H1 (cell line): ENCODE measurements at regions not wholly inside any gene's neighbourhood (a gene's known extent, or its start where the extent isn't known, plus 50 kb on each side); places are given as distances from the start of the nearest gene placed in this dataset.

Experiments
- CTCF ChIA-PET: fragments of 300-600 bp; sonication (Branson Sonifier 250); formaldehyde crosslinking; loops from one replicate; lab custom pipeline; 2021; ENCODE audit not compliant: partially characterized antibody; lab: Charles Lee
- POLR2A ChIA-PET: fragments of 300-600 bp; sonication (Branson Sonifier 250); formaldehyde crosslinking; loops from one replicate; lab custom pipeline; 2021; ENCODE audit warnings: inconsistent platforms; ENCODE audit not compliant: partially characterized antibody; lab: Charles Lee
- DNase-seq, 2 experiments: peaks; one replicate each; pipeline versions ENCODE4 v3.0.0 to v3.0.0-alpha.2; 2010 to 2022; ENCODE audit warnings: low spot score in 2 of 2, low read depth in 1 of 2, mixed read lengths in 1 of 2
- FAIRE-seq: peaks from 2 replicates; lab custom pipeline; 2011; peaks lifted over from hg19 to GRCh38; lab: Jason Lieb, UNC
- H2AFZ ChIP-seq: 2 replicates; pipeline ENCODE4 v1.8.1; 2012; ENCODE audit warnings: low read length, inconsistent platforms
- H2AK5ac ChIP-seq: 2 replicates; pipeline ENCODE4 v1.6.1; 2013; ENCODE audit warnings: low read depth, low read length
- H2BK120ac ChIP-seq: replicated peaks from 2 replicates; pipeline ENCODE3; 2013; ENCODE audit warnings: low read depth, low read length, inconsistent platforms
- H2BK12ac ChIP-seq: 2 replicates; pipeline ENCODE4 v1.6.1; 2013; ENCODE audit warnings: low read depth, low read length
- H2BK15ac ChIP-seq: 2 replicates; pipeline ENCODE4 v1.6.1; 2013; ENCODE audit warnings: low read length
- H2BK20ac ChIP-seq: 2 replicates; pipeline ENCODE4 v1.6.1; 2013; ENCODE audit warnings: low read length
- H2BK5ac ChIP-seq: 2 replicates; pipeline ENCODE4 v1.6.1; 2013; ENCODE audit warnings: low read depth, low read length
- H3K14ac ChIP-seq: 2 replicates; pipeline ENCODE4 v1.6.1; 2013; ENCODE audit warnings: inconsistent platforms; ENCODE audit not compliant: insufficient read length
- H3K18ac ChIP-seq: 2 replicates; pipeline ENCODE4 v1.6.1; 2013; ENCODE audit warnings: low read length; ENCODE audit errors: extremely low read depth
- H3K23ac ChIP-seq: 2 replicates; pipeline ENCODE4 v1.6.1; 2013; ENCODE audit warnings: inconsistent platforms; ENCODE audit not compliant: insufficient read length
- H3K23me2 ChIP-seq: 2 replicates; pipeline ENCODE4 v1.6.1; 2013; ENCODE audit warnings: low read depth, low read length
- H3K27ac ChIP-seq: 2 replicates; pipeline ENCODE4 v1.6.1; 2011; ENCODE audit warnings: low read depth, low read length, inconsistent platforms
- H3K27me3 ChIP-seq, 4 experiments: replicated peaks in 1 of 4; 1 replicate in 1 of 4; 2 replicates in 3 of 4; pipeline versions ENCODE4 v1.6.1 to v1.8.1; 2011 to 2013; ENCODE audit warnings: low read length in 3 of 4, mild to moderate bottlenecking in 3 of 4, inconsistent platforms in 2 of 4, mixed read lengths in 2 of 4, moderate library complexity in 1 of 4; ENCODE audit not compliant: control insufficient read depth in 3 of 4, insufficient read depth in 3 of 4; ENCODE audit errors: extremely low read depth in 1 of 4
- H3K36me3 ChIP-seq, 4 experiments: 2 replicates each; pipeline versions ENCODE4 v1.6.1 to v1.8.1; 2011 to 2013; ENCODE audit warnings: mild to moderate bottlenecking in 4 of 4, low read length in 3 of 4, moderate library complexity in 2 of 4, control low read depth in 1 of 4, inconsistent platforms in 1 of 4; ENCODE audit not compliant: insufficient read depth in 4 of 4, control insufficient read depth in 2 of 4
- H3K4ac ChIP-seq: replicated peaks from 2 replicates; pipeline ENCODE3; 2013; ENCODE audit warnings: low read length, low read depth, mixed read lengths, inconsistent platforms; ENCODE audit not compliant: insufficient read length
- H3K4me1 ChIP-seq, 4 experiments: replicated peaks in 1 of 4; 1 replicate in 1 of 4; 2 replicates in 3 of 4; pipeline versions ENCODE4 v1.6.1 to v1.8.1; 2011 to 2013; ENCODE audit warnings: low read length in 3 of 4, inconsistent platforms in 2 of 4, mixed read lengths in 1 of 4; ENCODE audit not compliant: insufficient read depth in 4 of 4, control insufficient read depth in 3 of 4
- H3K4me2 ChIP-seq, 2 experiments: 2 replicates each; pipeline versions ENCODE4 v1.6.1 to v1.8.1; 2011 to 2013; ENCODE audit warnings: low read depth in 2 of 2, low read length in 2 of 2, control low read depth in 1 of 2, inconsistent platforms in 1 of 2, mild to moderate bottlenecking in 1 of 2; ENCODE audit not compliant: insufficient read depth in 1 of 2
- H3K4me3 ChIP-seq, 4 experiments: fragments of 200-600, 300-600 bp in 1 of 4; sonication (generic), shearing (Covaris generic), sonication (Bioruptor Twin) in 1 of 4; 2 replicates each; pipeline versions ENCODE4 v1.5.1 to v1.8.1; 2011 to 2016; ENCODE audit warnings: low read length in 4 of 4, low read depth in 3 of 4, control low read depth in 2 of 4, inconsistent platforms in 2 of 4, mild to moderate bottlenecking in 2 of 4, mixed read lengths in 1 of 4, moderate library complexity in 1 of 4; ENCODE audit not compliant: insufficient read depth in 2 of 4; ENCODE audit errors: extremely low read depth in 1 of 4
- H3K56ac ChIP-seq: replicated peaks from 2 replicates; pipeline ENCODE3; 2013; ENCODE audit warnings: low read depth, mild to moderate bottlenecking, mixed read lengths, low read length, inconsistent platforms; ENCODE audit not compliant: insufficient read length
- H3K79me1 ChIP-seq: 2 replicates; pipeline ENCODE4 v1.6.1; 2013; ENCODE audit warnings: low read depth, low read length, control low read depth
- H3K79me2 ChIP-seq, 2 experiments: 2 replicates each; pipeline versions ENCODE4 v1.6.1 to v1.8.1; 2012 to 2013; ENCODE audit warnings: low read length in 2 of 2, mild to moderate bottlenecking in 2 of 2, inconsistent platforms in 1 of 2; ENCODE audit not compliant: insufficient read depth in 2 of 2, control insufficient read depth in 1 of 2
- H3K9ac ChIP-seq, 4 experiments: replicated peaks in 1 of 4; 1 replicate in 1 of 4; 2 replicates in 3 of 4; pipeline versions ENCODE4 v1.6.1 to v1.8.1; 2011 to 2013; ENCODE audit warnings: low read depth in 3 of 4, low read length in 3 of 4, control low read depth in 2 of 4, mild to moderate bottlenecking in 2 of 4, moderate library complexity in 2 of 4, inconsistent platforms in 1 of 4; ENCODE audit errors: extremely low read depth in 1 of 4
- H3K9me3 ChIP-seq, 2 experiments: 2 replicates each; pipeline versions ENCODE4 v1.6.1 to v1.8.1; 2012 to 2013; ENCODE audit warnings: mild to moderate bottlenecking in 2 of 2, moderate library complexity in 2 of 2, control low read depth in 1 of 2, inconsistent platforms in 1 of 2, low read depth in 1 of 2, low read length in 1 of 2, mixed read lengths in 1 of 2; ENCODE audit not compliant: insufficient read depth in 2 of 2
- H4K20me1 ChIP-seq, 2 experiments: replicated peaks in 1 of 2; 2 replicates each; pipeline versions ENCODE3 to v1.8.1; 2011 to 2013; ENCODE audit warnings: inconsistent platforms in 2 of 2, low read length in 2 of 2, mild to moderate bottlenecking in 1 of 2; ENCODE audit not compliant: insufficient read depth in 2 of 2, control insufficient read depth in 1 of 2
- H4K5ac ChIP-seq: 2 replicates; pipeline ENCODE4 v1.6.1; 2013; ENCODE audit warnings: low read length, low read depth, mixed read lengths, inconsistent platforms; ENCODE audit not compliant: insufficient read length
- H4K8ac ChIP-seq: 2 replicates; pipeline ENCODE4 v1.8.0; 2013; ENCODE audit warnings: mild to moderate bottlenecking, moderate library complexity, low read length, inconsistent platforms; ENCODE audit not compliant: insufficient read depth; ENCODE audit errors: extremely low read depth
- H4K91ac ChIP-seq: replicated peaks from 2 replicates; pipeline ENCODE3; 2013; ENCODE audit warnings: low read length, mixed read lengths, inconsistent platforms; ENCODE audit not compliant: insufficient read length
- CHD1 ChIP-seq: IDR thresholded peaks from 2 replicates; pipeline ENCODE4 v1.6.1; 2012; ENCODE audit warnings: low read depth, low read length, improper control_type of control experiment
- JUN ChIP-seq: IDR thresholded peaks from 2 replicates; pipeline ENCODE4 v1.6.1; 2011; ENCODE audit warnings: low read depth, mild to moderate bottlenecking, improper control_type of control experiment, low read length
- WGBS, 2 experiments: shearing (Covaris generic) in 1 of 2; methylation state at CpG; one replicate each; pipeline versions ENCODE4 v1.1.6 to v1.1.7; 2013 to 2015; ENCODE audit warnings: low lambda C conversion rate in 2 of 2, mixed read lengths in 2 of 2, inconsistent platforms in 1 of 2, low coverage in 1 of 2, missing lambda C conversion rate in 1 of 2; ENCODE audit not compliant: insufficient replicate concordance in 2 of 2, insufficient coverage in 1 of 2, insufficient read length in 1 of 2; ENCODE audit errors: extremely low coverage in 1 of 2, missing lambda C conversion rate in 1 of 2; 5-methylcytosine and 5-hydroxymethylcytosine counted together

- TF ChIP-seq CHD1 (no peak), JUN (no peak)
- Histone ChIP-seq H3K9me3 (no peaks in the 10 kb centered on the region), H4K91ac (no peak overlapping the region), H3K4me3 (no peak overlapping the region), H3K27ac (no peak overlapping the region), H3K4ac (no peak overlapping the region), H4K8ac (no peak overlapping the region), H3K36me3 (no peaks in the 10 kb centered on the region), H3K23ac (no peak overlapping the region), H3K79me2 (no peaks in the 10 kb centered on the region), H2BK20ac (no peak overlapping the region), H3K18ac (no peak overlapping the region), H2BK120ac (no peak overlapping the region), H2BK15ac (no peak overlapping the region), H3K56ac (no peak overlapping the region), H2AK5ac (no peak overlapping the region), H2AFZ (no peak overlapping the region), H3K14ac (no peak overlapping the region), H3K4me1 (peaks cover 0 to 4% (median 2%) of the 10 kb centered on the region in 4 experiments; a peak in 4 of 7 replicates), H2BK5ac (no peak overlapping the region), H2BK12ac (peak overlapping the region; percentile 75; the same call in 1 of the 2 replicates), H3K27me3 (no peaks in the 10 kb centered on the region; a peak in 1 of 7 replicates), H4K20me1 (peaks cover 0 to 2% of the 10 kb centered on the region in 2 experiments), H3K4me2 (no peak overlapping the region), H3K9ac (no peak overlapping the region), H3K79me1 (no peaks in the 10 kb centered on the region), H3K23me2 (no peaks in the 10 kb centered on the region), H4K5ac (no peak overlapping the region)
- DNase-seq (peak in 1 of 2 experiments; percentile 38), FAIRE-seq (no peak)
- 88% methylated on average over 16 of the region's 18 CpGs; no CpG with 5 or more reads in 1 of the 2 experiments for WGBS, 2 experiments
- POLR2A ChIA-PET = no interaction called here
- CTCF ChIA-PET = interaction anchor here (0.6 to 5.7 kb wide), 41 partner anchors 10 to 726 kb away, joined by 3 to 95 read pairs (median 4); no protein-coding TSS in a partner anchor
Observed at GRCh38 chr22:49305966-49306631, 521.6 kb downstream of the BRD1 start.
